ENCODE measurements at regions not wholly inside any gene's neighbourhood (a gene's known extent, or its start where the extent isn't known, plus 50 kb on each side); places are given as distances from the start of the nearest gene placed in this dataset.

- no peak for DNase-seq (ENCODE audit: low read depth in 2 of 2)
- H3K4me3 ChIP-seq (replicated peaks in 1 of 2; ENCODE audit: low read depth in 2 of 2, low read length in 2 of 2), result no peak overlapping the region
- TF ChIP-seq CTCF (IDR thresholded peaks at IDR 0.05; ENCODE audit: low read depth, low read length), result no peak
These were observed 98.6 kb downstream of the CYB561 start for GRCh38 chr17:63347475-63347874.

- no peak overlapping the region for H3K4me3 ChIP-seq (replicated peaks in 1 of 2; ENCODE audit: low read depth in 2 of 2, low read length in 2 of 2)
- no peak for TF ChIP-seq CTCF (IDR thresholded peaks at IDR 0.05; ENCODE audit: low read depth, low read length)
- peak; percentile 39 to 60 for DNase-seq (ENCODE audit: low read depth in 2 of 2)
These were observed 96.6 kb downstream of the CYB561 start for GRCh38 chr17:63349478-63350000.

- DNase-seq (ENCODE audit: low read depth in 2 of 2), result no peak
- TF ChIP-seq CTCF (IDR thresholded peaks at IDR 0.05; ENCODE audit: low read depth, low read length), result no peak
- no peak overlapping the region for H3K4me3 ChIP-seq (replicated peaks in 1 of 2; ENCODE audit: low read depth in 2 of 2, low read length in 2 of 2)
These were observed 95.7 kb downstream of the CYB561 start for GRCh38 chr17:63350364-63350763.

- no peak overlapping the region for H3K4me3 ChIP-seq (replicated peaks in 1 of 2; ENCODE audit: low read depth in 2 of 2, low read length in 2 of 2)
- TF ChIP-seq CTCF (IDR thresholded peaks at IDR 0.05; ENCODE audit: low read depth, low read length), result no peak
- peak in 1 of 2 donors; percentile 47 for DNase-seq (ENCODE audit: low read depth in 2 of 2)
These were observed 91.8 kb downstream of the CYB561 start for GRCh38 chr17:63354256-63354655.

GRCh38 chr17:63356337-63356757 lies 89.8 kb downstream of the CYB561 start:
- no peak overlapping the region for H3K4me3 ChIP-seq (replicated peaks in 1 of 2; ENCODE audit: low read depth in 2 of 2, low read length in 2 of 2)
- DNase-seq (ENCODE audit: low read depth in 2 of 2), result peak; percentile 88 to 94
- no peak for TF ChIP-seq CTCF (IDR thresholded peaks at IDR 0.05; ENCODE audit: low read depth, low read length)

GRCh38 chr17:63358111-63358839 lies 87.8 kb downstream of the CYB561 start:
- peak; percentile 78 to 94 for DNase-seq (ENCODE audit: low read depth in 2 of 2)
- H3K4me3 ChIP-seq (replicated peaks in 1 of 2; ENCODE audit: low read depth in 2 of 2, low read length in 2 of 2), result no peak overlapping the region

More at GRCh38 chr17:63358111-63358839, 87.8 kb downstream of the CYB561 start:
- TF ChIP-seq CTCF (IDR thresholded peaks at IDR 0.05; ENCODE audit: low read depth, low read length), result no peak
